DND-41 (cell line): ENCODE measurements at regions not wholly inside any gene's neighbourhood (a gene's known extent, or its start where the extent isn't known, plus 50 kb on each side); places are given as distances from the start of the nearest gene placed in this dataset.

Experiments used
- CTCF ChIP-seq: IDR thresholded peaks from 2 replicates; pipeline ENCODE4 v1.5.1; 2012; ENCODE audit warnings: borderline replicate concordance, low read length, moderate library complexity, mild to moderate bottlenecking; ENCODE audit not compliant: poor library complexity, severe bottlenecking; ENCODE audit errors: extremely low read depth
- EZH2 ChIP-seq: IDR thresholded peaks from 3 replicates; pipeline ENCODE4 v1.6.1; 2012; ENCODE audit warnings: borderline replicate concordance, low read depth, mild to moderate bottlenecking, moderate library complexity, low read length, inconsistent platforms; ENCODE audit not compliant: severe bottlenecking

DNA sequence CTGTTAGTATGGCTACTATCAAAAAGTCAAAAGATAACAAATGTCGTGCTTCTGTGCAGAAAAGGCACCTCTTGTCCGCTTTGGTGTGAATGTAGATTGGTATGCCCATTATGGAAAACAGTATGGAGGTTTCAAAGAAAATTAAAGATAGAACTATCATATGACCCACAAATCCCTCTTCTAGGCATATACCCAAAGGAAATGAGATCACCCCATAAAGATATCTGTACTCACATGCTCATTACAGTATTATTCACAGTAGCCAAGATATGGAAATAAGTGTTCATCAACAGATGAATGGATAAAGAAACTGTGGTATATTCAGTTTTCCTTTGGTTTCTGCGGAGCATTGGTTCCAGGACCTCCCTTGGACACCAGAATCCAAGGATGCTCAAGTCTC, 180.5 kb upstream of the PPP1R3A start:
- TF ChIP-seq CTCF (no peak), EZH2 (no peak)
